ENCODE measurements at regions not wholly inside any gene's neighbourhood (a gene's known extent, or its start where the extent isn't known, plus 50 kb on each side); places are given as distances from the start of the nearest gene placed in this dataset.
"Not testable (repeated sequence)": the region's sequence is repeated elsewhere in the genome, so short reads cannot be mapped to it uniquely, and the experiment has no call there.

DNA sequence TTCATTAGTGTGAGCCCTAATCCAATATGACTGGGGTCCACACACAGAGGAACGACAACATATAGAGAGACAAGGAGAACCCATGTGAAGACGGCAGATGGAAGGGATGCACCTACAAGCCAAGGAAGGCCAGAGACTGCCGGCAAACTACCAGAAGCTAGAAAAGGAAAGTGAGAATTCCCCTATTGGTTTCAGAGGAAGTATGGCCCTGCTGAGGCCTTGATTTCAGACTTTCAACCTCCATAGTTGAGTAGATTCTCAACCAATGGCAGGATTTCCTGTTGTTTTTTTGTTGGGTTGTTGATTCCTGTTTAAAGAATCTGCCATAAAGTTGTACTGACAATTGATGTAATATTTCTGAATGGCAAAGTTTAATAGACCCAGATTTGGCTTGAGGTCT is 241.5 kb downstream of the SATB2 start:
- DNase-seq, result no peak

DNA sequence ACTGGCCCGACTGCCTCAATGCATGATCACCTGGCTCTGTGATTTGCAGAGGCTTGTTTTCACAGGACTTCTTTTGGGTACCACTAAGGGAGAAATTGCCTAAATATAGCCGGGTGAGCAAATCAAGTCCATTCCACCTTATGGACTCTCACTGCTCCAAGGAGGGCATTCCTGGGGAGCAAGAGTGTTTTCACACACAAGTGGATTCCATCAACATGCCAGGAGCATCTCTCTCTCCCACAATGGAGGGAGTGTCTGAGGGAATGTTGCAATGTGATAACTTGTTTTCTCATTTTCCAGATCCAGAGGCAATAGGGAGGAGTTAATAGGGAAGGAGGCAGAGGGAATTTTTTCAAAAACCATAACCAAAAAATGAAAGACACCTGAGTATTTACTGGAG is 250.7 kb downstream of the SATB2 start:
- DNase-seq, result no peak

DNA sequence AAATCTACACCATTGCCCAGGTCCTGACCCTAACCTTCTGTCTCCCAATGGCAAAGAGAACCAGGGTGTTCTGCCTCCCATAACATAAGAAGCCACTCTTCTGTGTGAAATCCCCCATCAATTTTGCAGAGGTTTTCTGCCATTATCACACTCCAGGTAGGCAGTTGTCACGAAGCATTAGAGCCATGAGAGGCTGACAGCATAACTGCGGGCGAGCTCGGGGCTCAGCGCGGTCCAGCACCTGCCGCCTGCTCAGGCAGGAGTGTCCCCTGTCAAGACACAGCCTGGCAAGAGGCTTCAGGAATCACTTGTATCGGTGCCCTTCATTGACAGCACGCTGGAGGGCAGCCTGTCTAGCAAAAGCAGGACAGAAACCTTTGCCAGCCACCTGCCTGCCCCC is 251.2 kb downstream of the SATB2 start:
- DNase-seq, result no peak

DNA sequence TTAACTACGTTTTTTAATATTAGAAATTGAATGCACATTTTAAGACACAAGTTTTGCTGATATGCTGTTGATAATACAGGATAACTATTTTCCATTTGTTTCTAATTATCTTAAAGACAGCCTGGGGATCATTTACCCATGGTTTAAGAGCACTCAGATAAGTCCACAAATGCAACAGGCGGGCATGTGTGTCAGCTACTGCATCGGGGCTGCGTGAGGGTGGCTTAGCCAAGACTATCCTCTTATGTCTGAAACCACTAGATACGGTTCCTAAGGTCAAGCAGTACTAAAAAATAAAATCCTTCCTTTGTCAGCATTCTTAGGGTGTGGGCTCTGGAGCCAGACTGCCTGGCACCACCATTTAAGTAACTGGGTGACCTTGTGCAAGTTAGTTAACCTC is 254.8 kb downstream of the SATB2 start:
- no peak for DNase-seq

DNA sequence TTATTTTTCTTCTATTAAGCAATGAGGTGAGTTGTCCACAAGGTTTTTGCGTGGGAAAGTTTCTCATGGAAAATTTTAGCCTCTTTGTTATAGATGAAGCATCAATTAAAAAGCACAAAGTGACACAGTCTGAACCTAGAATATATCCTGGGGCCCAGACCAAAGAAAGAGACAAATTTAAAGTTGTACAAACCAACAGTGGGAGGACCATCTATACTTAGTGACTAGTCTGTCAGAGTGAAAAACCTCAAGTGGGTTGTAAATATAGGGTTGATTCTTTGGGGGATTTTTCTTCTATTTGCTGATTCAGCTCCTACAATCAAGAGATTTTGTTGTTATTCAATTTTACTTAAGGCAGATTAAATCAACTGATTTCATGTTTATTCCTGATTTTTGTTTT is 256.2 kb downstream of the SATB2 start:
- no peak for DNase-seq

DNA sequence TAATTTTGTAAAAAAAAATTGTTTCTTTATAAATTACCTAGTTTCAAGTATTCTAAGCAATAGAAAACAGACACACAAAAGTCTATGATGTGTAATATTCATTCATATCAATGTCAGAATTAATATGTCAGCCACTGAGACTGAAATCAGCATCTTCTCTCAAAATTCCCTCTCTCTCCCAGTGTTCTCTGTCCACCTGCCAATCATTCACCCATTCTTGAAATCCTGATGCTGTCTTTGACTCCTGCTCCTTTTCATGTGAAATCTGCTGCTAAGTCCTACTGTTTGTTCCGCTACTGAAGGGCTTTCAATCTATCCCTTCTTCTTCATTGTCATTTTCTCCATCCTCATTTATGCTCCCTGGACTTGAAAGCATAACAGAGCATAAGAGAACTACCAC is 257.9 kb downstream of the SATB2 start:
- no peak for DNase-seq

DNA sequence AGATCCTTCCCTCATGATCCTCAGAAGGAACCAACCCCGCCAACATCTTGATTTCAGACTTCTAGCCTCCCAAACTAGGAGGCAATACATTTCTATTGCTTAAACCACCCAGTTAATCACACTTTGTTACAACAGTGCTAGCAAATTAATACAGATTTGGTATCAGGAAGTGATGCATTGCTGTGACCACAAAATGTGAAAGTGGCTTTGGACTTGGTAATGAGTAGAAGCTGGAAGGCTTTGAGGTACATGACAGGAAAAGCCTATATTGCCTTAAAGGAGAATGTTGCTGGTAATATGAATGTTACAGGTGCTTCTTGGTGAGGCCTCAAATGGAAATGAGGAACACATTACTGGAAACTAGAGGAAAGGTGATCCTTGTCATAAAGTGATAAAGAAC is 260.3 kb downstream of the SATB2 start:
- DNase-seq, result no peak

DNA sequence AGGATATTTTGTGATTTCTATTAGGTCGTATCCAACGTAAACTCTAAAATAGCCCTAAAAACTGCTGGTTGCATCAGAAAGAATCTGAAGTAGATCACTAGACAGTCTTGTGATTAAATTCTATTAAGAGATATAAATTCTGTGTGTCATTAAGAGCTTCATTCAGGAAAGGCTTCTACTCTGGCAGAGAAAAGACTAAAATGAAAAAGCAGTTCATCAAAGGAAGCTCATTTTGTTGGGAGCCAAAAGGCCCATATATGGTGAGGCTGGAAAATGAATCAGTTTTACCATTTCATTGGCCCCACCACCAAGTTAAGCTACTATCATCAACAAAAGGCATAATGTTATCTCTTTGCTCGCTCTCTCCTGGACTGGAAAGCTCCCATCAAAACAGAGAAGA is 261.1 kb downstream of the SATB2 start:
- DNase-seq, result no peak

DNA sequence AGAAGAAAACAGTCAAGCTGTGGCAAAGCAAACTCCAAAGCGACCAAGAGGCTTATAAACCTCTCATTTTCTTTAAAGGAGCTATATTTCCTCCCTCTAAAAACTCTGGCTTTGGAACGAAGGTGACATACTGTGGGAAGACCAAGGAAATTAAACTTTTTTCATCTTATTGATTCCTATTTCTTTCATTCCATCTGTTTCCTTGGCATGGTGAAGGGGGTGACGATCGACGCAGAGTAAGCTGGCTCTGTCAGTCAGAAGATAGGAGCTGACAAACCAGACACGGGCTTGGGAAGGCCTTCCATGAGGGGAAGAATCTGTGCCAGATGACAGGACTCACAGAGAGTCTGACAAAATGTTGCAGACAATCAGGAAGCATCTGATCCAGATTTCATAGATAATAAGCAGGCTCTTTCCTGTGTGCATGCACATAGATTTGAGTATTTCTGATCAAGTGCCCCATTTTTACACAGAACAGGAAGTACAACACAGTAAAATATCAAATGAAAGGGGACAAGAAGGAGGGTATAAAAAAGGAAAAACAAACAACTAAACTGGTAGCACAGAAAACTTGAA is 261.7 kb downstream of the SATB2 start:
- no peak for DNase-seq

DNA sequence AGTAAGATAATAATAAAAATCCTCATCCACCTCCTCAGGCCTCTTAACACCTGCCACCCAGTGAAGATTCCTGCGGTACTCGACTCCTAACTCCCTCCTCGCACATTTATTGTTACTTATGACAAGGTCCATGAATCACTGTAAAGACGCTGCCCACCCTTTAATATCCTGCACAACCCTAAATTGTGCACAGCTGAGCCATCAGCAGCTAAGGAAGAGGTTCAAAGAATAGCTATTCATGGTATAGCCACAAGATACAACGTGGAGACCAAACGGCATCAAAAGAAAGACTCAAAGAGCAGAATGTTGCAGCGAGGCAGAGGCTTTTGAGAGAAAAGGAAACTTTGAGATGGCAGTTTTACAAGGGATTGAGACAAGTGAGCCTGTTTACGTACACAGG is 266.3 kb downstream of the SATB2 start:
- DNase-seq, result no peak

DNA sequence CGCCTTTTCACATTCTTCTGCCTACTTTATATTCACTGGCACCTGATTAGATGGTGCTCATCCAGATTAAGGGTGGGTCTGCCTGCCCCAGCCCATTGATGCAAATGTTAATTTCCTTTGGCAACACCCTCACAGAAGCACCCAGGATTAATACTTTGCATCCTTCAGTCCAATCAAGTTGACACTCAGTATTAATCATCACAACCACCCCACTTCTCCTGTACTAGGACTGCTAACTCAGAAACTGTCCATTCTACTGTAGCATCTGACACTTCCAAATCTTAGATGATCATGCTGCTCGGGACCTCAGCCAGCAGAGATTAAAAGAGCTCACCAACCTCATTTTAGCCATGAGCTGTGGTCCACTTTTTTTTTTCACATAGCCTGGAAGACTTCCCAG is 268.5 kb downstream of the SATB2 start:
- no peak for DNase-seq

DNA sequence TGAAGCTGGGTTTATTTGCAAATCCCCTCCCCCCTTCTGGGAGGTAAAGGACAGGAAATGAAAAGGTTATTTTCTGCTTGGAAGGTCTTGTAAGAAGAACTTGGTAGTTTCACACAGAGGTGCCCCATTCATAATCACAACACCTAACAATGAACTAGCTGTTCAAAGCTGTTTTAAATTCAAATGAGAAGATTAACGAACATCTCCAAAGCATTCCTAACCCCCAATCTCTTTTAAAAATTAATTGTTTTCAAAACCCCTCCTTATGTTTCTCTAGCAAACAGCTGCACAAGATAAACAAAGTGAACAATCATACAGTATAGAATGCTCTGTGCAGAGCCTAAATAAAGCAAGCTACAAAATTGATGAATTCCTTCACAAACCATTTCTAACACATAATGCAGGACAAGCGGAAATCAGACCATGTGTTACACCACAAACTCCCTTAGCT is 271.4 kb downstream of the SATB2 start:
- no peak for DNase-seq

DNA sequence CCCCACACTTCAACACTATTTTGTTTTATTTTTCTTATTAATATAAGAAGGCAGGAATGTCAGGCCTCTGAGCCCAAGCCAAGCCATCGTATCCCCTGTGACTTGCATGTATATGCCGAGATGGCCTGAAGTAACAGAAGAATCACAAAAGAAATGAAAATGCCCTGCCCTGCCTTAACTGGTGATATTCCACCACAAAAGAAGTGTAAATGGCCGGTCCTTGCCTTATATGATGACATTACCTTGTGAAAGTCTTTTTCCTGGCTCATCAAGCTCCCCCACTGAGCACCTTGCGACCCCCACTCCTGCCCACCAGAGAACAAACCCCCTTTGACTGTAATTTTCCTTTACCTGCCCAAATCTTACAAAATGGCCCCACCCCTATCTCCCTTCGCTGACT is 272.6 kb downstream of the SATB2 start:
- DNase-seq, result not testable (repeated sequence)

DNA sequence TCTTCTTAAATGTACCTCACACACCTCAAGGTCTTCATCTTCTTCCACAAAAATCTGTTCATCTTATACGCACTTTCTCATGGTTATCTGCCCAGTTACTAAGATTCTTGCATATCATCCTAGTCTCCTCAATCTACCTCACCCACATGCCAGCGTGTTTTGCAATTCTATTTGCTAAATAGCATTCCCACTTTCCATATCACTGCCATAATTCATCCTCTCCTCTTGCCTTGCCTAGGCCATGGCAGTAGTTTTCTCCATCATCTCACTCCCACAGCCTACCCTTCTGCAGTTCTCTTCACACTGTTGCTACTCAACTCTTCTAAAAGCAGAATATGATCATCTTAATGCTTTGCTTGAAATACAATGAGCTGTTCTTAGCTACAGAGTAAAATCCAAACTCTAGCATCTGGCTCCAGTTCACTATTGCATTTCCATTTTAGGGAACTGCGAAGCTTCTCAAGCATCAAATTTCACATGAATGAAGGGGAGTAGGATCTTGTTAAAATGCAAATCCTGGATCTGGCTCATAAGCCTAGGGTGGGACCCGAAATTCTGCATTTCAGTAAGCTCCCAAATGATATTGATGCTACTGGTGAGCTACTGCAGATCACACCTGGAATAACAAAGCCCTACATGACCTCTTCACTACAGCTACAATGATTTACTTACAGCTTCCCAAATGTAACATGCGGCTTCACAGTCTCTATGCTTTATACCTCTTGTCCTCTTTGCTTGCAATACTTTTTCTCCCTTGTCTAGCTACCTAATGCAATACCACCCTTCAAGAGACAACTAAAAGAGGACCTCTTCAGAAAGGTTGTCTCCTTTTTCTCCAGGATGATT is 293.9 kb downstream of the SATB2 start:
- no peak for DNase-seq

DNA sequence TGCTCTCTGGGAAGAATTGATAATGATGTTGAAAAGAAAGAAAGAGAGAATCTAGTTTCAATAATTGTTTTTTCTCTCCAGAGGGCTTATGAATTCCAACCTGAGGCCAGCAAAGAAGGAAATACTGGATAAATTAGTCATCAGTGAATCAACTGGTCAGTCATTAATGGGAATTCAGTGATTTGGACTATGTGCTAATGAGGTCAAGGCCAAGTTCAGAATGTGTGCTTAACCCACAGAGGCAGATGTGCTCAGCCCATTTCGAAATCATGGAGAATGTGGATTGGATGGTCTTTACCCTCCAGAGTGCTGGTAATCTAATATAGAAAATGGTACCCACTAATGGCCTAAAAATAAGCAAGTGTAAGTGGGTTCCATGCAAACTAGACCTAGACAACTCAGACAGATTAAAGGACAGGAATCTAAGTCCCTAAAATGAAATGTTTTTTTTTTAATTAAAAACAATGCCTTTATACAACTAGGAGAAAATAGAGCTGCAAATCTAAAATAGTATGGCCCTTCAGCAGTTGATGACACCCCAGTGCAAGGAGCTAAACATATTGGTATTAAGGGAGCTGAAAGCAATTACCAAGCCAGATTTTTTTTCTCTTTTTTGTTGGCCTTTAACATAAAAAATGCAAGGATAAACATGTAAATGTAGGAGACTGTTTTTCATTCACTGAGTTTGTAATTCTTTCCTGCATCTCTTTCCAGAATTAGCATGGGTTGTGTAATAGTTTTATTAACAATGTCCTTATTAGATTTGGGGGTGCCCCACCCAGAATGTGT is 296.9 kb downstream of the SATB2 start:
- no peak for DNase-seq

DNA sequence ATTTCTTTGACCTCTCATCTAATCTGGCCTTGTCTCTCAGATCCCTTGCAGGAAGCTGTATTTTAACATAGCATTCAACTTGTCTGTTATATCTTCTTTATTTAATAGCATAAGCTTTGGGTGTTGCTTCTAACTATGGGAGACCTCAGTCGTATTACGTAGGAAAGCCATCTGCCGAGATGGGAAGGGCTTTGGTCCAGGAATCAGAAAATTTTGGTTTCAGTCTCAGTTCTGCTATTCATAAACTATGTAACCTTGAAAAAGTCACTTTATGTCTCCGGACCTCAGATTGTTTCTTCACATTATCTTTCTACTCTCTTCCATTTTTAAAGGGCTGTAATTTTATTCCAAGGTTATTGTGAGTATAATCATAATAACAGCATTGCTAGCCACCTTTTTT is 297.7 kb downstream of the SATB2 start:
- no peak for DNase-seq

DNA sequence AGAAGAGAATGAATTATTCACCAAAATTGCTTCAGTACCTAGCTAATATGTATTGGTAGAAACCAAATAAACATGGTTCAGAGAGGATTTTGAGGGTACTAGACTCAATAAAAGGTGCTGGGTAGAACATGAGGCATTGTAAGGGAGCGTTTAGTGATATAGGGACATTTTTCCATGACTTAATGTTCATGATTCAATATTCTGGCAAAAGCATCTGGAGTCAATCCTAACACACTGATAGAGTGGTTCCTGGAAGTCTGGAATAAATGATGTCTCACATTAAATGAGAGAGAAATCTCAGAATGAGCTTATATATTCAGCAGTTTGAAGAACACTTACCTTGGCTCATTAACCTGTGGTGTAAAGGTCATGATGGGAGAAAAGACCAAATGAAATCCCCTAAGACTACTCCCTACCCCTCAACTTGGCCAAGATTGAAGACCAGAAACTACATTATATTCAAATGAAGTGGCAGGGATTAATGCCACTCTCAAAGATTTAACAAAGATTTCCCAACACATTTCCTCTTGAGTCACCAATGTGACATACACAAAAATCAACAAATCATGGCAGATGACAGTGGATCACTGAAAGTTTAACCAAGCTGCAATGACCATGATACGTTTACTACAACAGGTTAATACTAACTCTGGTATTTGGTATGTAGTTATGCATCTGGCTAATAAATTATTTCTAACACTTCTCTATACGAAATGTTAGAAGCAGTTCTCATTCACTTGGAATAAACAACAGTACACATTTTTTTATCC is 309.5 kb downstream of the SATB2 start:
- no peak for DNase-seq

DNA sequence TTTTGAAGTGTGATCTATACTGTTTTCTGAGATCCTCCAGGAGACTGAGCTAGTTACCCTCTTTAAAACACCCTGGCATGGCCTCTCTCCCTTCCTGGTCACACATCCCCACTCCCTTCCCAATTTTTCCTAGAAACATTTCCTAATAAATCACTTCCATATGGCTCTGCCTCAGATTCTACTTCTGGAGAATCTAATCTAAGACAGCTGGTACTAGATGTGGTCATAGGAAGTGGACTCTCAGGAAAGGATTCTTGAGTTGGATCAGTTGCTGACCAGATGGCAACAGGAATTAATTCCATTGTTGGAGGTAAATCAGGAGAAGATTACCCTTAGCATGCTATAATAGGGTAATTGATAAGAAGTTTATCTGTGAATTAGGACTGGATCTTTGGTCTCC is 310.5 kb downstream of the SATB2 start:
- no peak for DNase-seq

DNA sequence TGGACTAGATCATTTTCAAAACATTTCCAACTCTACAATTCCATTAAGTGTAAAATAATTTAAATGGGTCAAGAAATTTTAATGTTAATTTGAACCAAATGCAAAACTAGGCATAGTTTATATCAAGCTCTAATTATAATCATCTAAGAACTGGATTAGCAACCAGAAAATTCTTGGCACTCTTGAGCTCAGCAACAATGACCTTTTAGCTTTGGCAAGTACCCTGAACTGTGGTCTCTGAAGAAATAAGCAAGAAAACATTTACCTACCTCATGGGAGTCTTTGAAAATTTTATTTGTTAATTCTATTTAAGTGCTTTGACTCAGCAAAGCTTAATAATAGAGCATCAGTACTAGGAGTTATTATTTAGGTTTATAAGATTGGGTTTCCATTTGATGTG is 313.2 kb downstream of the SATB2 start:
- no peak for DNase-seq

DNA sequence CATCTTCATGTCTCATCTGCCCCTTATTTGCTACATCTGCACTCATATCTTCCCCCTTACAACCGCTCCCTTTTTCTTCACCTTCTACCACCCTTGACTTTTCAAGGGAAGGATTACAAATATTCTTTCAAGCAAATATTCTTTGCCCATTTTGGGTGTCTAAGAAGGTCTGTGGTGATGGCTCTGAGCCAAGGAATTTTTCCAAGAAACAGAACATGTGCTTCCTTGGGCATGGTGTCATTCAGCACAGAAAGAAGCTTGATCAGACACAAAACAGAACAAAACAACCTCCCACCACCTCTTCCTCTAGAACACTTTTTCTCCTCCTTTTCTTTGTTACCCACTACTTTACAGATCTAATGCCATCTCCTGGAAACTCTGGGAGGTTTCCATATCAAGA is 313.7 kb downstream of the SATB2 start:
- DNase-seq, result no peak

DNA sequence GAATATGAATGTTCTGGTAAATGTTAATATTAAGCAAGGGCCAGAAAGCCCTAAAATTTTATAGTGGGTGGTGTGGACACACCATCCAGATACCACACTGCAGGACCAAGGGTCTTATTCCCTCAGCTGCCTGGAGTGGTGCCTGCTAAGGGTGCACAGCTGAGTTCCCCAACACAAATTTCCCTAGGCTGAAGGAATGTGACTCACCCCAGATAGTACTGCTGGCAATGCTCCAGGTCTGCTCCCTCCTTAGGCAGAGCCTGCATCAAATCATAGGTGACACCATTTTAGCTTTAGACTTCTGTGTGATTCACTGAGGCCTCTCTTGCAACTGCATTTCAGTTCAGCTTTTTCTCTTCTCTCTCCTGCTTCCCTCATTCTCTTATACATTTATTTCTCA is 321.1 kb downstream of the SATB2 start:
- DNase-seq, result no peak

DNA sequence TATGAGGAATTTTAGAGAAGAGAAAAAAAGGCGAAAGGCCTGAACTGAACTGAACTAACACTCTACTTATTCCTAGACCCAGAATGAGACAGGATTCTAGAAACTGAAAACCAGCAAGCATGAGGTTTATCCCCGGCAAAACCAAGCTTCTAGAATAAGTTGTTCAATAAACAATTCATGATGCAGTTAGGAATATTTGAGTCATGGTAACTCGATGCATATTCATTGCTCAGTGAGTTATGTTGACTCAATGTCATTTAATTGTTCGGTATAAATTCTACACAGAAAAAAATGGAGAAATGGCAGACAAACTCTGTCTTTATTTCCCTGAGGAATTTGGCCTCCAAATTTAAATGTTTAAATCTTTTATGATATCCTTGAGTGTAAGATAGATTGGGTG is 321.5 kb downstream of the SATB2 start:
- DNase-seq, result no peak

DNA sequence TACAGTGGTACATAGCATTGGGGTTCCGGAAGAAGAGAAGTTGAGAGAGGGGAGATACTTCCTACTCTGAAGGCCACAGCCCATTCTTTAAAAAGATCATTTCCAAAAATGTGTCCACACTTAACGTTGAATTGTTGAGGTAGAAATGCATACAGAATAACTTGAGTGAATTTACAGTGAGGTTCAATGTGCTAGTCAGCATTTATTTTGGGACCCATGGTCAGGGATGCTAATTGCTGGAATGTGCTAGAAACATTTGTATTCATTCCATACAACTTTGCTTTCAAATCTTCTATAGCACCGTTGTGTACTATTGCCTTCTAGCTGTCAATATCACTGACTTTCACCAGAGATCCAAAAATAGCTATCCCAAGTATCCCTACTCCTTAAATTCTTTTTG is 325.9 kb downstream of the SATB2 start:
- DNase-seq, result no peak
